ENCODE measurements at regions not wholly inside any gene's neighbourhood (a gene's known extent, or its start where the extent isn't known, plus 50 kb on each side); places are given as distances from the start of the nearest gene placed in this dataset.

DNA sequence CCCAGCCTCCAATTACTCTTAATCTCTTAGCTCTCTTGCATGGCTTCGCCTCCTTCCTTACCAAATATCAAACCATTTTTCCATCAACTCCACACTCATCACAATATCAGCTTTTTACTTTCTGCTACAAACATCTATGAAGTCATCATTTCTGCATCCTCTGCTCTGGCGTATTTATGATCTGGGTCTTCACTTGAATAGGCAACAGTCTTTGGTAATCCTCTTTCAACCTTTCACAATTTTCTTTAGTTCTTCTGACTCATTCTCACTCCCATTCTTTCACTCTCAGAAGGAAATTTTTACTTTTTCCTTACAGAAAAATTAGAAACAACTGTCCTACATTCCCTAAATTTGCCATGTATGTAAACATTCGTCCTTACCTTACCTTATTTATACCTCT lies 522.4 kb downstream of the HDGFL1 start:
- no peak for TF ChIP-seq CTCF (conservative IDR thresholded peaks at IDR 0.05; ENCODE audit: low read depth, low read length)
- peak; percentile 23 for DNase-seq (ENCODE audit: low read depth)

DNA sequence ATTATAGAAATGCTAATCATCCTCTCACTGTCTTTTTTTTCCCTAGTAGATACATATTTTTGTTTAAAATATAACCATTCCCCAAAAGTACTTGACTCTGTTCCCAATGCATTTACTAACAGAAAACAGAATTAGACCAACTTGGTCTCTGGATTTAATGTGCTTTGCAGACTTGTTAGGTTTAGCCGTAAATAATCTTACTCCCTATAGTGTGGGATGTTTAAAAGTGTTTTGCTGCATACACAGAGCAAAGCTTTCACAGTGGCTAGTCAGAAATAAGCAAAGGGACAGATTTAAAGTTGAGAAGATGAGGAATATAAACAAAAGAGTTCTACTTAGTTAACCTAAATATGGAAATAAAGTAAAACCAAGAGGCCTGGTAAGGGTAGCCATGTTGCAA lies 527.5 kb downstream of the HDGFL1 start:
- no peak overlapping the region for H3K4me3 ChIP-seq (ENCODE audit: low read depth, low read length)
- DNase-seq (ENCODE audit: low read depth), result no peak
- TF ChIP-seq CTCF (conservative IDR thresholded peaks at IDR 0.05; ENCODE audit: low read depth, low read length), result no peak

More for the DNA sequence above, 522.4 kb downstream of the HDGFL1 start:
- H3K4me3 ChIP-seq (ENCODE audit: low read depth, low read length), result no peak overlapping the region

DNA sequence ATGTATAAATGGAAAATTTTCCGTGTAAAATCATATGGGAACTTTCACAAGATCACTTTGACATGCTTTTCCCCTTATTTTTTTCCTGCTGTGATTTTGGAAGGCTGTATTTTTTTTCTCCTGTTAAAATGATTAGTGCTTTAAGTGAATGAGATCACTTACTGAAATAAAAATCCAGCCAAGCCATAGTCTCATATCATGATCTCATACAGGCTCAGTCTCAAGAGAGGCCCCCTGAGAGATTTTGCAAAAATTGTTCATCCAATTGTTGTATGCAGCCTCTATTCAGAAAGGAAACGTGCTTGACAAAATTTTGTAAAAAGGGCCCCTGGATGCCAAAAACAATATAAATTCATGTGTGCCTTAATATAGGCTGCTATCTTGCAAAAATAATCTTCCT lies 528.2 kb downstream of the HDGFL1 start:
- TF ChIP-seq CTCF (conservative IDR thresholded peaks at IDR 0.05; ENCODE audit: low read depth, low read length), result no peak
- H3K4me3 ChIP-seq (ENCODE audit: low read depth, low read length), result no peak overlapping the region
- no peak for DNase-seq (ENCODE audit: low read depth)

GRCh38 chr6:23106951-23107350 lies 537.6 kb downstream of the HDGFL1 start:
- H3K4me3 ChIP-seq (ENCODE audit: low read depth, low read length), result no peak overlapping the region
- TF ChIP-seq CTCF (conservative IDR thresholded peaks at IDR 0.05; ENCODE audit: low read depth, low read length), result no peak
- DNase-seq (ENCODE audit: low read depth), result peak; percentile 69

GRCh38 chr6:23111984-23112383 lies 542.6 kb downstream of the HDGFL1 start:
- TF ChIP-seq CTCF (conservative IDR thresholded peaks at IDR 0.05; ENCODE audit: low read depth, low read length), result no peak
- peak; percentile 70 for DNase-seq (ENCODE audit: low read depth)
- H3K4me3 ChIP-seq (ENCODE audit: low read depth, low read length), result no peak overlapping the region

- no peak for TF ChIP-seq CTCF (conservative IDR thresholded peaks at IDR 0.05; ENCODE audit: low read depth, low read length)
- no peak overlapping the region for H3K4me3 ChIP-seq (ENCODE audit: low read depth, low read length)
- DNase-seq (ENCODE audit: low read depth), result no peak
These were observed 545.6 kb downstream of the HDGFL1 start for GRCh38 chr6:23114812-23115504.

GRCh38 chr6:23137611-23138010 lies 568.2 kb downstream of the HDGFL1 start:
- TF ChIP-seq CTCF (conservative IDR thresholded peaks at IDR 0.05; ENCODE audit: low read depth, low read length), result no peak
- no peak overlapping the region for H3K4me3 ChIP-seq (ENCODE audit: low read depth, low read length)
- peak; percentile 68 for DNase-seq (ENCODE audit: low read depth)
